GM12878 (cell line): ENCODE measurements at regions not wholly inside any gene's neighbourhood (a gene's known extent, or its start where the extent isn't known, plus 50 kb on each side); places are given as distances from the start of the nearest gene placed in this dataset.

ENCODE experiments used
- ATAC-seq: fragments of 200-7000 bp; cut with Tn5 transposase; 3 replicates; pipeline ENCODE4 v1.9.1; 2020; ENCODE audit warnings: mild to moderate bottlenecking, moderate library complexity
- BruUV-seq: library from RNA; stranded (reverse); fragments of 400-500 nt; replicated peaks from 2 replicates; lab custom pipeline; 2021; lab: Mats Ljungman, UMichigan
- CTCF ChIA-PET: fragments of 300-600 bp; sonication (Branson Sonifier 250); formaldehyde crosslinking; extraction: SDS; loops from one replicate; lab custom pipeline; 2021; ENCODE audit warnings: inconsistent platforms; lab: Yijun Ruan, JAX
- POLR2A ChIA-PET: fragments of 350-600 bp; formaldehyde crosslinking; extraction: SDS; loops from one replicate; lab custom pipeline; 2021; ENCODE audit warnings: inconsistent platforms; lab: Charles Lee
- RAD21 ChIA-PET: fragments of 300-600 bp; sonication (Branson Sonifier 250); formaldehyde crosslinking; loops from one replicate; lab custom pipeline; 2023; ENCODE audit warnings: antibody characterized with exemption; ENCODE audit not compliant: unreplicated experiment; lab: Charles Lee
- SMC1A ChIA-PET: fragments of 300-600 bp; sonication (Branson Sonifier 250); formaldehyde crosslinking; loops from one replicate; lab custom pipeline; 2023; ENCODE audit not compliant: unreplicated experiment, uncharacterized antibody; lab: Charles Lee
- DNase-seq: peaks from one replicate; pipeline ENCODE4 v3.0.0-alpha.2; 2011; ENCODE audit warnings: low read depth, low spot score
- FAIRE-seq: peaks from 3 replicates; lab custom pipeline; 2011; peaks lifted over from hg19 to GRCh38; lab: Jason Lieb, UNC
- H2AFZ ChIP-seq: 2 replicates; pipeline ENCODE4 v1.6.0; 2011; ENCODE audit warnings: low read depth, low read length, control low read depth; ENCODE audit not compliant: control insufficient read depth
- H3K27ac ChIP-seq: 2 replicates; pipeline ENCODE4 v1.5.1; 2011; ENCODE audit warnings: control low read depth; ENCODE audit not compliant: control insufficient read depth, insufficient read depth
- H3K27me3 ChIP-seq, 2 experiments: replicated peaks in 1 of 2; 2 replicates each; pipeline versions ENCODE4 v1.6.0 to v1.6.1; 2011; ENCODE audit warnings: low read length in 1 of 2; ENCODE audit not compliant: control insufficient read depth in 2 of 2, insufficient read depth in 2 of 2
- H3K36me3 ChIP-seq, 2 experiments: 2 replicates each; pipeline ENCODE4 v1.5.1; 2011; ENCODE audit warnings: low read length in 1 of 2; ENCODE audit not compliant: control insufficient read depth in 2 of 2, insufficient read depth in 2 of 2
- H3K4me1 ChIP-seq: 2 replicates; pipeline ENCODE4 v1.6.1; 2011; ENCODE audit warnings: mild to moderate bottlenecking, low read length, moderate library complexity, mixed read lengths; ENCODE audit not compliant: control insufficient read depth, insufficient read depth
- H3K4me2 ChIP-seq: 2 replicates; pipeline ENCODE4 v1.6.0; 2011; ENCODE audit warnings: control low read depth; ENCODE audit not compliant: control insufficient read depth, insufficient read depth
- H3K4me3 ChIP-seq: fragments of 200-600 bp; sonication (generic); 2 replicates; pipeline ENCODE4 v1.5.1; 2016
- H3K79me2 ChIP-seq: 2 replicates; pipeline ENCODE4 v1.6.0; 2011; ENCODE audit warnings: low read length; ENCODE audit not compliant: control insufficient read depth, insufficient read depth
- H3K9ac ChIP-seq: 2 replicates; pipeline ENCODE4 v1.8.0; 2011; ENCODE audit warnings: low read length, control low read depth, mixed read lengths; ENCODE audit not compliant: control insufficient read depth, insufficient read depth
- H3K9me3 ChIP-seq: replicated peaks from 3 replicates; pipeline ENCODE4 v1.5.1; 2011; ENCODE audit warnings: mild to moderate bottlenecking, low read length; ENCODE audit not compliant: control insufficient read depth, insufficient read depth
- H4K20me1 ChIP-seq: 2 replicates; pipeline ENCODE4 v1.6.0; 2011; ENCODE audit not compliant: control insufficient read depth, insufficient read depth
- BACH1 ChIP-seq: fragments of 450-650 bp; IDR thresholded peaks from 2 replicates; pipeline ENCODE4 v1.6.1; 2017; ENCODE audit warnings: mild to moderate bottlenecking, borderline replicate concordance
- BHLHE40 ChIP-seq, 2 experiments: fragments of 450-650 bp in 1 of 2; IDR thresholded peaks; 2 replicates each; pipeline ENCODE4 v1.6.1; 2011 to 2017; ENCODE audit warnings: low read depth in 2 of 2, borderline replicate concordance in 1 of 2, improper control_type of control experiment in 1 of 2, low read length in 1 of 2, mild to moderate bottlenecking in 1 of 2
- BMI1 ChIP-seq: fragments of 450-650 bp; IDR thresholded peaks from 2 replicates; pipeline ENCODE4 v1.6.1; 2016; ENCODE audit warnings: mild to moderate bottlenecking, moderate library complexity, borderline replicate concordance
- CBX5 ChIP-seq: sonication (generic); IDR thresholded peaks from 2 replicates; pipeline ENCODE4 v1.6.1; 2016; ENCODE audit warnings: low read depth, moderate library complexity, mild to moderate bottlenecking, inconsistent platforms
- EZH2 ChIP-seq: IDR thresholded peaks from 2 replicates; pipeline ENCODE4 v1.6.1; 2012; ENCODE audit warnings: low read depth, mild to moderate bottlenecking, control low read depth, inconsistent platforms, low read length, borderline replicate concordance; ENCODE audit not compliant: control insufficient read depth
- FOXK2 ChIP-seq: fragments of 450-650 bp; IDR thresholded peaks from 2 replicates; pipeline ENCODE4 v1.6.1; 2017; ENCODE audit warnings: mild to moderate bottlenecking, moderate library complexity
- HDAC2 ChIP-seq: fragments of 200-600 bp; sonication (generic); IDR thresholded peaks from 2 replicates; pipeline ENCODE4 v1.6.1; 2017
- HDAC6 ChIP-seq: fragments of 200-600 bp; sonication (generic); IDR thresholded peaks from one replicate; pipeline ENCODE4 v1.8.0; 2017; ENCODE audit warnings: antibody characterized with exemption; ENCODE audit not compliant: unreplicated experiment
- JUND ChIP-seq: IDR thresholded peaks from 2 replicates; pipeline ENCODE4 v1.6.1; 2012; ENCODE audit warnings: low read depth, mild to moderate bottlenecking, low read length, improper control_type of control experiment, moderate library complexity
- PAX5 ChIP-seq: IDR thresholded peaks from 2 replicates; pipeline ENCODE4 v1.6.1; 2011; ENCODE audit warnings: low read depth, low read length, borderline replicate concordance
- RB1 ChIP-seq: fragments of 450-650 bp; formaldehyde crosslinking; IDR thresholded peaks from 2 replicates; pipeline ENCODE4 v1.6.1; 2017; ENCODE audit warnings: mild to moderate bottlenecking, borderline replicate concordance
- RFX5 ChIP-seq: IDR thresholded peaks from 2 replicates; pipeline ENCODE4 v1.6.1; 2011; ENCODE audit warnings: low read depth, low read length, improper control_type of control experiment
- TAF1 ChIP-seq: IDR thresholded peaks from 2 replicates; pipeline ENCODE4 v1.6.1; 2011; ENCODE audit warnings: mild to moderate bottlenecking, low read depth, low read length, borderline replicate concordance
- YY1 ChIP-seq: IDR thresholded peaks from 2 replicates; pipeline ENCODE4 v1.6.1; 2011; ENCODE audit warnings: low read depth, mild to moderate bottlenecking, low read length
- ZNF384 ChIP-seq: IDR thresholded peaks from 2 replicates; pipeline ENCODE4 v1.6.1; 2012; ENCODE audit warnings: low read depth, mild to moderate bottlenecking, low read length, improper control_type of control experiment, borderline replicate concordance
- WGBS: methylation state at CpG from one replicate; pipeline ENCODE4 v1.1.6; 2016; ENCODE audit warnings: low lambda C conversion rate; ENCODE audit not compliant: insufficient replicate concordance, insufficient coverage; ENCODE audit errors: missing lambda C conversion rate; 5-methylcytosine and 5-hydroxymethylcytosine counted together
- in situ Hi-C: fragments of 300-500 bp; cut with MboI; formaldehyde crosslinking; loops from 9 replicates; pipeline ENCODE4 v1.14.3; 2018; ENCODE audit warnings: mixed read lengths
- intact Hi-C: fragments of 100-400 bp; cut with micrococcal nuclease; formaldehyde crosslinking; loops from one replicate; pipeline ENCODE4 v1.14.2; 2022; ENCODE audit not compliant: unreplicated experiment
- TF ChIP-seq, protein P1 (sequence below): fragments of 450-650 bp; IDR thresholded peaks from 2 replicates; pipeline ENCODE4 v1.6.1; 2017; ENCODE audit warnings: mild to moderate bottlenecking
- TF ChIP-seq, protein P2 (sequence below): fragments of 450-650 bp; IDR thresholded peaks from 2 replicates; pipeline ENCODE4 v1.6.1; 2014; ENCODE audit warnings: mild to moderate bottlenecking
- TF ChIP-seq, protein P3 (sequence below): fragments of 450-650 bp; IDR thresholded peaks from 2 replicates; pipeline ENCODE4 v1.6.1; 2018; ENCODE audit warnings: mild to moderate bottlenecking, low read depth, moderate library complexity; ENCODE audit not compliant: partially characterized antibody

DNA sequence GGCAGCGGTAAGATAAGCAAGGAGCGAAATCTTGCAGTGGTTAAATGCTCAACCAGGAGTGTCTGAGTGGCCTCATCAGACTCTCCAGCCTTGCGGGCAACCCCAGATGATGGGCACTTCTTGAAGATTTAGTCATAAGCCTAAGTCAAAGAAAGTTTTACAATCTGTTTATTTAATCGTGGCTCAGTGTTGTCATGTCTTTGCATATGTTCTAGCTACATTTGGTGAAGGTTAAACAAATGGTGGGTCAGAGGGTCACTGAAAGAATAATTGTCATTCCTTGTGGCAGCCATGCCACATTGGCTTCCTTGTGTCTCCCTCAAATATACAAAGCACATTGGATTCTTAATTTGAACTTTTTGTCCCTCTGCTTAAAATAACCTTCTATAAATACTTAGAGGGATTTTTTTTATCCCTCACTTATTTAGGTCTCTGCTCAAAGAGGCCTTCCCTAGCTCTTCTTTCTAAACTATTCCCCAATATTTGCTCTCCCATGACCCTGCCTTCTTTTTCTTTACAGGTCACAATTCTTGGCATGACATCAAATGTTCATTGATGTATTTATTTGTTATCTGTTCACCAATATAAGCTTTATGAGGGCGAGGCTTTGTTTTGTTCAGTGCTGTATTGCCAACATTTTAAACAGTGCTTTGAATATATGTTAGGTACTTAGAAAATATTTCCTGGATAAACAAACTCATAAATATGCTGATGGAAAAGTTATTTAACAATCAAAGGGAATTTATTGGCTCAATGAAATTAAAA lies 68.7 kb downstream of the NEUROD6 start:
- H3K9me3 ChIP-seq: no peaks in the 10 kb centered on the region
- ATAC-seq: no peak
- no peak overlapping the region for H3K9ac ChIP-seq
- H3K36me3 ChIP-seq: no peaks in the 10 kb centered on the region
- no peak overlapping the region for H3K4me3 ChIP-seq
- no peaks in the 10 kb centered on the region for H3K4me1 ChIP-seq
- no peak for DNase-seq
- BruUV-seq: no TSS peak
- H3K79me2 ChIP-seq: no peaks in the 10 kb centered on the region
- SMC1A ChIA-PET: interaction anchor here (0.6 kb wide), 1 partner anchor 40 kb away, joined by 3 read pairs; no protein-coding TSS in a partner anchor
- no peak overlapping the region for H2AFZ ChIP-seq
- RAD21 ChIA-PET: no interaction called here
- intact Hi-C loops: no loop called here
- POLR2A ChIA-PET: no interaction called here
- no peak for FAIRE-seq
- no peaks in the 10 kb centered on the region for H4K20me1 ChIP-seq
- 49% methylated on average over 5 of the region's 5 CpGs for WGBS
- H3K4me2 ChIP-seq: no peak overlapping the region
- no peak overlapping the region for H3K27ac ChIP-seq
- in situ Hi-C loops: no loop called here
- no peaks in the 10 kb centered on the region for H3K27me3 ChIP-seq
- CTCF ChIA-PET: interaction anchor here (0.6 to 1.1 kb wide), 2 partner anchors 127 to 138 kb away, joined by 3 read pairs; no protein-coding TSS in a partner anchor
- no peak for TF ChIP-seq BMI1
- TF ChIP-seq BACH1: no peak
- no peak for TF ChIP-seq PAX5
- TF ChIP-seq HDAC2: no peak
- TF ChIP-seq, protein P1, sequence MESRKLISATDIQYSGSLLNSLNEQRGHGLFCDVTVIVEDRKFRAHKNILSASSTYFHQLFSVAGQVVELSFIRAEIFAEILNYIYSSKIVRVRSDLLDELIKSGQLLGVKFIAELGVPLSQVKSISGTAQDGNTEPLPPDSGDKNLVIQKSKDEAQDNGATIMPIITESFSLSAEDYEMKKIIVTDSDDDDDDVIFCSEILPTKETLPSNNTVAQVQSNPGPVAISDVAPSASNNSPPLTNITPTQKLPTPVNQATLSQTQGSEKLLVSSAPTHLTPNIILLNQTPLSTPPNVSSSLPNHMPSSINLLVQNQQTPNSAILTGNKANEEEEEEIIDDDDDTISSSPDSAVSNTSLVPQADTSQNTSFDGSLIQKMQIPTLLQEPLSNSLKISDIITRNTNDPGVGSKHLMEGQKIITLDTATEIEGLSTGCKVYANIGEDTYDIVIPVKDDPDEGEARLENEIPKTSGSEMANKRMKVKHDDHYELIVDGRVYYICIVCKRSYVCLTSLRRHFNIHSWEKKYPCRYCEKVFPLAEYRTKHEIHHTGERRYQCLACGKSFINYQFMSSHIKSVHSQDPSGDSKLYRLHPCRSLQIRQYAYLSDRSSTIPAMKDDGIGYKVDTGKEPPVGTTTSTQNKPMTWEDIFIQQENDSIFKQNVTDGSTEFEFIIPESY: no peak
- TF ChIP-seq TAF1: no peak
- TF ChIP-seq HDAC6: no peak
- no peak for TF ChIP-seq RFX5
- no peak for TF ChIP-seq RB1
- TF ChIP-seq, protein P2, sequence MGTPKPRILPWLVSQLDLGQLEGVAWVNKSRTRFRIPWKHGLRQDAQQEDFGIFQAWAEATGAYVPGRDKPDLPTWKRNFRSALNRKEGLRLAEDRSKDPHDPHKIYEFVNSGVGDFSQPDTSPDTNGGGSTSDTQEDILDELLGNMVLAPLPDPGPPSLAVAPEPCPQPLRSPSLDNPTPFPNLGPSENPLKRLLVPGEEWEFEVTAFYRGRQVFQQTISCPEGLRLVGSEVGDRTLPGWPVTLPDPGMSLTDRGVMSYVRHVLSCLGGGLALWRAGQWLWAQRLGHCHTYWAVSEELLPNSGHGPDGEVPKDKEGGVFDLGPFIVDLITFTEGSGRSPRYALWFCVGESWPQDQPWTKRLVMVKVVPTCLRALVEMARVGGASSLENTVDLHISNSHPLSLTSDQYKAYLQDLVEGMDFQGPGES: no peak
- TF ChIP-seq, protein P3, sequence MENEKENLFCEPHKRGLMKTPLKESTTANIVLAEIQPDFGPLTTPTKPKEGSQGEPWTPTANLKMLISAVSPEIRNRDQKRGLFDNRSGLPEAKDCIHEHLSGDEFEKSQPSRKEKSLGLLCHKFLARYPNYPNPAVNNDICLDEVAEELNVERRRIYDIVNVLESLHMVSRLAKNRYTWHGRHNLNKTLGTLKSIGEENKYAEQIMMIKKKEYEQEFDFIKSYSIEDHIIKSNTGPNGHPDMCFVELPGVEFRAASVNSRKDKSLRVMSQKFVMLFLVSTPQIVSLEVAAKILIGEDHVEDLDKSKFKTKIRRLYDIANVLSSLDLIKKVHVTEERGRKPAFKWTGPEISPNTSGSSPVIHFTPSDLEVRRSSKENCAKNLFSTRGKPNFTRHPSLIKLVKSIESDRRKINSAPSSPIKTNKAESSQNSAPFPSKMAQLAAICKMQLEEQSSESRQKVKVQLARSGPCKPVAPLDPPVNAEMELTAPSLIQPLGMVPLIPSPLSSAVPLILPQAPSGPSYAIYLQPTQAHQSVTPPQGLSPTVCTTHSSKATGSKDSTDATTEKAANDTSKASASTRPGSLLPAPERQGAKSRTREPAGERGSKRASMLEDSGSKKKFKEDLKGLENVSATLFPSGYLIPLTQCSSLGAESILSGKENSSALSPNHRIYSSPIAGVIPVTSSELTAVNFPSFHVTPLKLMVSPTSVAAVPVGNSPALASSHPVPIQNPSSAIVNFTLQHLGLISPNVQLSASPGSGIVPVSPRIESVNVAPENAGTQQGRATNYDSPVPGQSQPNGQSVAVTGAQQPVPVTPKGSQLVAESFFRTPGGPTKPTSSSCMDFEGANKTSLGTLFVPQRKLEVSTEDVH: no peak
- no peak for TF ChIP-seq YY1
- TF ChIP-seq FOXK2: no peak
- TF ChIP-seq EZH2: no peak
- no peak for TF ChIP-seq JUND
- no peak for TF ChIP-seq ZNF384
- no peak for TF ChIP-seq BHLHE40 (IDR thresholded peaks at IDR 0.05; ENCODE audit: borderline replicate concordance in 1 of 2, low read depth in 2 of 2, low read length in 1 of 2)
- TF ChIP-seq CBX5: no peak
